ENCODE measurements at regions not wholly inside any gene's neighbourhood (a gene's known extent, or its start where the extent isn't known, plus 50 kb on each side); places are given as distances from the start of the nearest gene placed in this dataset.
"Not testable (repeated sequence)": the region's sequence is repeated elsewhere in the genome, so short reads cannot be mapped to it uniquely, and the experiment has no call there.

- not testable (repeated sequence) for DNase-seq
These were observed 201.2 kb upstream of the PCDH18 start for GRCh38 chr4:137733174-137734141.

DNA sequence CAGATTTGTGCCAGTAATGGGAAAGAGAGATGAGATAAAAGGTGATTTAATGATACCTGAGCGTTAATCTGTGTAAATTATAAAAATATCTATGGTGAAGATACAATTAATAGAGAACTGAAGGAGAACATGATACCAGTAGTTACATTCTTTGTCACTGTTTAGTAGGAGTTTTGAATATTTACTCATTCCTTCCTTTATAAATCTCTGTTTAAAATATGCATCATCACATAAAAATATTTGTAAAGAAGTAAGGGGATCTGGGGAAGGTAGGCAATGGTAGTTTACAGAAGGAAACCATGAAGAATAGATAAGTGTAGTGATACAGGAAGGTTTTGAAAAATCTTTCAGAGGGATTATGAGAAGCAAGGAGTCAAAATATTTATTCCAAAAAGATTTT is 190.6 kb upstream of the PCDH18 start:
- DNase-seq, result no peak

GRCh38 chr4:137711502-137711901 is 179.2 kb upstream of the PCDH18 start:
- no peak for DNase-seq

DNA sequence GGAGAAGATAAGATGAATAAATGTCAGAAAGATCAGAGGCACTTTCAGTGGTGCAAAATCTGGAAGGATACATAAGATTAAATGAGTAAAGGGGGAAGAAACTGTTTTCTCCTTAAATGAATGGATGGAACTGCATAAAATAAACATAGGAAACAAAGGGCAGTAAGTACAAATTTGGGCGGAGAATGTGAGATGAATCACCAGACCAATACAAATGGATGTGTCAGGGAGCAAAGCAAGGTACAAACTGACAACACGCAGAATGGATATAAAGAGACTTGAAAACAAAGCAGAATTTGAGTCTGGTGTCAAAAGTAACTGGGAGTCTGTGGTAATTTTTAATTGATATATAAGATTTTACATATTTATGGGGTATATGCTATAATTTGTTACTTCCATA is 175.3 kb upstream of the PCDH18 start:
- DNase-seq, result no peak

DNA sequence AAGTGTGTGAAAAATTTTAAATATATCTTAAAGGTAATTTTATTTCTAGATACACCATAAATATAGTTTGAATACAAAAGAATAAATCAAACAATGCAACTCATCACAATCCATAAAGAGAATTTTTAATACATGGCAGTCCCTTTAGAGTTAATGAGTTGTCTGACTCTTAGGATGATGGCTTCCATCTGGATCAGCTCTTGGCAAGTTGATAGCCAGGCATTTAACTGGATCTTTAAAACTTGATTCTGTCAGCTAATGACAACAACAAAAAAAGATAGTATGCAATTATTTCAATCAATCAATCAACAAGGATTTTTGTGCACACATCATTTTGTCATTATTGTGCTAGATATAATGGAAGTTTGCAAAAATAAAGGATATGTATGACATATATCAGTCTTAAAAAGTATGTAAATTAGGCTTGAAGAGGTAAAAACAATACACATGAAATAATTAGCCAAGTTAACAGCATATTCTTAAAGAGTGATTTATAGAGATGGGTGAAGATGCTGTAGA is 174.9 kb upstream of the PCDH18 start:
- DNase-seq, result no peak

GRCh38 chr4:137705171-137705783 is 173.0 kb upstream of the PCDH18 start:
- peak; percentile 0 for DNase-seq

DNA sequence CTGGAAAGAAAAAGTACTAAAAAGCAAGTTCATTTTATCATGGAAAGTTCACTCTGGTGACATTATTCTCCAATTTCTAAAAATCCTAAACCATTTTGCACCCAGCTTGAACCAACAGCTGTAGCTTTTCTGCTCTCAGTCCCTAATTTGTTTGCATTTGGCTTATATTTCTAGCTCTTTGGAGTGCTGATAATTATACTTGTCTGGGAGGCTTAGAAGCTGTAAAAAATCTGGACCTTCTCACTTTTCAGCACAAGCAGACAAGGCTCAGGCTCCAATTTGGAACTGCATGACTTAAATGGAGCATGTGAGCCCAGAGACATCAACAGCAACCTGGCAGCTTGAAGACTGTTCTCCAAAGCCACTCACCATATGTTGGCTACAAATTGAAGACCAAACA is 170.9 kb upstream of the PCDH18 start:
- DNase-seq, result no peak

DNA sequence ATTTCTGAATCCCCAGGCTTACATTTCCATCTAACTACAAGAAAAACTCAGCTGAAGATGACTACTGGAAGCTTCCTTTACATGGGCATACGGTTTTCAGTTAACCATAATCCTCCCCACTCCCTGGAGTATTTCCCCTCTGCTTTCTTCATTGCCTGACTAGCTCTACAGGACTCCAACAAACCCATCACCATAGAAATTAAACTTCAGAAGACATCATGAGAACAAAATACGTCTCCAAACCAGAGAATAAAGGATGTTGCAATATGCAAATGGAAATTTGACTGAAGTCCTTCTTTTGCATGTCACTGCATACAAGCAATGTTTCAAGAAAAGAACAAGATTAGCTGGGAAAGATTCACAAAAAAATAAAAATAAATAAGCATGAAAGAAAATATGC is 170.2 kb upstream of the PCDH18 start:
- no peak for DNase-seq

GRCh38 chr4:137701401-137701800 is 169.1 kb upstream of the PCDH18 start:
- DNase-seq, result no peak

DNA sequence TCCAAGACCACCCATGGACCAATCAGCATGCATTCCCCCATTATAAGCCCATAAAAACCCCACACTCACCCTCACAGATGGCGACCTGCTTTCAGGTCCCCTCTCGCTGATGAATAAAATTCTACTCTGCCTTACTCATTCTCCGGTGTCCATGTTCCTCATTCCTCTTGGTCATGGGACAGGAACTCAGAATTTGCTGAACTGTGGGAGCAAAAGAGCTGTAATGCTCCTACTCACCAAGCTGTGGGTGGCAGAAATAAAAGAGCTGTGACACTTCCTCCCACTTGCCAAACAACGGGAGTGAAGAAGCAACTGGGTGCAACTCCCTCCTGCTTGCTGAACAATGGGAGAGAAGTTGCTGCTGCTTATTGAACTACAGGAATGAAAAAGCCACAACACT is 168.5 kb upstream of the PCDH18 start:
- DNase-seq, result no peak

DNA sequence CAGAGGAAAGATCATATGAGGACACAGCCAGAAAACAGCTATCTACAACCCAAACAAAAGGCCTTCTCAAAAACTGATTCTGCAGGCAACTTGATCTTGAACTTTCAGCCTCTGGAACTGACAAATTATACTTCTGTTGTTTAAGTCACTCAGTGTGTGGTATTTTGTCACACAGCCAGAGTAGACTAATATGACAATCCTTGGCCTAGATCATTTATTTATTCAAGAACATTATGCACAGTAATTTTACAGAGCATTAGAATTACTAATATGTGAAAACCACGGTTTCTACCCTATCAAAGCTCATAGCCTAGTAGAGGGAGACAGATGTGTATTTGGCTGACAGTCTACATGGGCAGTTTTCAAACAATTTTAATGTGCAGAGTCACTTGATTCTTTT is 167.8 kb upstream of the PCDH18 start:
- DNase-seq, result no peak

- no peak for DNase-seq
These were observed 161.8 kb upstream of the PCDH18 start for GRCh38 chr4:137694138-137694537.

- no peak for DNase-seq
These were observed 161.3 kb upstream of the PCDH18 start for GRCh38 chr4:137693641-137694040.

- DNase-seq, result no peak
These were observed 159.9 kb upstream of the PCDH18 start for GRCh38 chr4:137692205-137692604.

DNA sequence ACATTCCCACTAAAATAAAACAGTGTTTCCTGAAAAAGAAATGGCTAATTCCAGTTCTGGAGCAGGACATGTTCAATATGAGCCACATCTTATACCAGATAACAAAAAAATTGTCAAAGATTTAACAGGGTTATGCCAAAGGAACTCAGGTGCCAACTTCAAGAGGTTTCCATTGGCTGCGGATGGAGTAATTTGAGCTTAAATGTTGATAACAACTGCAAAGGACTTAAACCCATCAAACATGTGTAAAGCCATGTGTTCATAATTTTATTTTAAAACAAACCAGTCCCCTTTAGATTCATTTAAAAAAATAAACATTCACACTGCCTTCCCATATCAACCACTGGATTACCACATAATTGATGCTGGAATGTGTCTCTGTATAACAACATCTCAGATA is 156.4 kb upstream of the PCDH18 start:
- DNase-seq, result no peak

GRCh38 chr4:137685357-137685756 is 153.1 kb upstream of the PCDH18 start:
- DNase-seq, result no peak

DNA sequence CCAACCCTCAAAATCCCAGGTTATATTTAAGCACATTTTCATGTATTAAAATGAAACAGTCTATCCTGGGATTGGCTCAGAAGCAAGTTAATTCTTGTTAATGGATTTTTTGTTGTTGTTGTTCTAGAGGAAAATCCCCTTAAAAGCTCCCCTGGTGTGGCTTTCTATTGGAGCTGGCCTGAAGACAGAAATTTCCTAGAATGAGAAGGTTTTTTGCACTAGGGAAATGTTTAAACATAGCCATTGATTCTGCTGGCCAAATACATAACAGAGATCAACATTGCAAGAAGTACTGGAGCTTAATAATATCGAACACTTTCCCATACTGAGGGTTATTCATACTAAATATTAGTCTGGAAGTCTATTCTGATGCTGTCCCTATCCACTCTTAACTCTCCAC is 148.8 kb upstream of the PCDH18 start:
- no peak for DNase-seq

DNA sequence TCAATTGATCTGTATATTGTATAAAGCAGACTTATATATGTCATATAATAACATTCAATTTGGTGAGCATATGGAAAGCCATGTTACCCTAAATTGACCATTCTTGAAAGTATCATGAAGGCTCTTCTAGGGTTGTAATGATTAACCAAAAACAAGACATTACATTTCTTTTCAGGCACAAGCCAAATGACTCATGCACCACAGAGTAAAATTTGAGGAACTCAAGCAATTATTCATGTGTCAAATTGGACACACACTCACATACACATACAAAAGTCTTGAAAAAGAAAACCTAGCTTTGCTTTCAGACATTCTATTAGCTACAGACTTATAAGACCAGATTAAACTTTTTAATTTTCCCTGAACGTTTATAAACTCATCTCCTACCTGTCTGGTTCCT is 146.5 kb upstream of the PCDH18 start:
- no peak for DNase-seq

- no peak for DNase-seq
These were observed 145.6 kb upstream of the PCDH18 start for GRCh38 chr4:137677863-137678262.

- DNase-seq, result no peak
These were observed 144.2 kb upstream of the PCDH18 start for GRCh38 chr4:137676357-137676998.

DNA sequence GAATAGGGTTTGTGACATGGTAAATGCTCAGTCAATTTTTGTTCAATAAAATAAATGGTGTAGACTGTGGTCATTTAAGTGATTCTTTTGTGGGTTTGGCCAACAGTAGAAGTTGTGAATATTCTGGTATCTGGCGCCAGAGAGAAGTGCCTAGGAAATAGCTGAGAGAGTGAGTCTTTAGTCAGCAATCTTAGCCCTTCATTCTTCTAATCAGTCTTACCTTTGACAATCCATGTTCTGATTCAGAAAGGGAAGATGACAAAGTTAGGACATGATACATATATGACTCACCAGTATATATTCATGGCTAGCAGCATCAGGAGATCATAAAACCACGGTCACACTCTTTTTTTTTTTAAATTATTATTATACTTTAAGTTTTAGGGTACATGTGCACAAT is 141.8 kb upstream of the PCDH18 start:
- DNase-seq, result no peak

DNA sequence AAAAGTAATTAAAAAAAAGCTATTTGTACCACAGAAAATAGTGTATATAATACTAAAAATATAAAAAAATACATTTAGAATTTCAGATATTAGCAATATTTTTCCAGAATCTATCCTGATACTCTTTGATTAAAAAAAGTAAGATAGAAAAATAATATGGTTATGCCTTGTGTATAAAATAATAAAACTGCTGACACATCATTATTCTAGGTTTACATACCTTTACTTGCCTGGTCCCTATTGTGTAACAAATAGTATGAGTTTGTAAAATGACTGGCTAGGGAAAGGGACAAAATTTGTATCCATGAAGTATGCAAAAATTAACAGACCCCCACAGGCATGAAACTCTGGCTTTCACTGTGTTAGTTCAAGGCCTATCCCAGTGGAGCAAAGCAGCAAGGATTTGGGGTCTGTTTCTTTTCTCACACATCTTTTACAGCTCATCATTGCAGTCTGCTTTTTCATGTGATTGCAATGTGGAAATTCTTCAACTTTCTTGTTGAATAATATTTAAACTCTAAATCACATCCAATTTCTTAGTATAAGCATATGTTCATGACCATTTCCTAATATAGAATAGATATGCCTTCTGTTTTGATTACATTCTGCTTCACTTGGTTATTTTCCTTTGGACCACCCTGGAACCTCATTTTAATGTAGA is 136.7 kb upstream of the PCDH18 start:
- DNase-seq, result no peak

- DNase-seq, result no peak
These were observed 132.1 kb upstream of the PCDH18 start for GRCh38 chr4:137664416-137664815.

All from SIG-M5 (cell line).